ENCODE measurements at regions not wholly inside any gene's neighbourhood (a gene's known extent, or its start where the extent isn't known, plus 50 kb on each side); places are given as distances from the start of the nearest gene placed in this dataset.
"Not testable (repeated sequence)": the region's sequence is repeated elsewhere in the genome, so short reads cannot be mapped to it uniquely, and the experiment has no call there.

DNA sequence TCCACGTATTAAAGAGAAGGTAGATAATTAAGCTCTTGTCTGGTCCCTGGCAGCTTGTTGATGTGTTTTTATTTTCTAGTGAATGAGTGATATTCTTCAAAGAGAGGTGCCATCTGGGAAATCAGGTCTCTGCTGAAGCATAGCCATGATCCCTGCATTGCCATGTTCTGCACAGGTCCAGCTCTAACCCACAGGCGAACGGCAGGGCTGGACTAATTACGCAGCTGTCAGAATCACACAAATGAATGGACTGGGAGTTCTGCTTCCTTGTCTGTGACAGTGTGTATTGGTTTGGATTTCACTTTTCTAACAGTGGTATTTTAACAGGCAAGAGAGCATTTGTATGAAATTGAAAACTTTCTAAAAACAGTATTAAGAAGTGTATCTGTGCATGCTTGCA is 235.6 kb downstream of the FAT3 start:
- H3K27ac ChIP-seq = no peak overlapping the region
- no peak for TF ChIP-seq ZFX (IDR thresholded peaks at IDR 0.05; ENCODE audit: borderline replicate concordance)
- TF ChIP-seq, protein P1, sequence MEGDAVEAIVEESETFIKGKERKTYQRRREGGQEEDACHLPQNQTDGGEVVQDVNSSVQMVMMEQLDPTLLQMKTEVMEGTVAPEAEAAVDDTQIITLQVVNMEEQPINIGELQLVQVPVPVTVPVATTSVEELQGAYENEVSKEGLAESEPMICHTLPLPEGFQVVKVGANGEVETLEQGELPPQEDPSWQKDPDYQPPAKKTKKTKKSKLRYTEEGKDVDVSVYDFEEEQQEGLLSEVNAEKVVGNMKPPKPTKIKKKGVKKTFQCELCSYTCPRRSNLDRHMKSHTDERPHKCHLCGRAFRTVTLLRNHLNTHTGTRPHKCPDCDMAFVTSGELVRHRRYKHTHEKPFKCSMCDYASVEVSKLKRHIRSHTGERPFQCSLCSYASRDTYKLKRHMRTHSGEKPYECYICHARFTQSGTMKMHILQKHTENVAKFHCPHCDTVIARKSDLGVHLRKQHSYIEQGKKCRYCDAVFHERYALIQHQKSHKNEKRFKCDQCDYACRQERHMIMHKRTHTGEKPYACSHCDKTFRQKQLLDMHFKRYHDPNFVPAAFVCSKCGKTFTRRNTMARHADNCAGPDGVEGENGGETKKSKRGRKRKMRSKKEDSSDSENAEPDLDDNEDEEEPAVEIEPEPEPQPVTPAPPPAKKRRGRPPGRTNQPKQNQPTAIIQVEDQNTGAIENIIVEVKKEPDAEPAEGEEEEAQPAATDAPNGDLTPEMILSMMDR (IDR thresholded peaks at IDR 0.05) = no peak

DNA sequence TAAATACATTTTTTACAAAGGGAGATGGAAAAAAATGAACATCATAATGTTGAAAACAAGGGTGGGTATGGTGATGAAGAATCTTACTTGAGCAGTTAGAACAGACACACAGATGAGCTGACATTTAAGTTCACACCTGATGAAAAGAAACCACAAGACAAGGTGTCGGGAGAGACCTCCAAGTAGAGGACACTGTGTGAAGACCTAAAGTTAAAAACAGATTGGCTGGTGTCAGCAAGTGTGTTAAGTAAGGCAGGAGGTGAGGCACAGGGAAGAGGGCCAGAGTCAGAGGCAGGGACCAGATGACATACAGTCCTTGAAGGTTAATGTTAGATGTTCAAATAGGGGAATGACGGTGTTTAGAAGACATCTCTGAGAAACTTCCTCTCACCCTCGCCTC is 236.8 kb downstream of the FAT3 start:
- H3K27ac ChIP-seq = no peak overlapping the region
- TF ChIP-seq, protein P1 (IDR thresholded peaks at IDR 0.05) = no peak
- no peak for TF ChIP-seq ZFX (IDR thresholded peaks at IDR 0.05; ENCODE audit: borderline replicate concordance)

GRCh38 chr11:92462821-92463220 is 238.2 kb downstream of the FAT3 start:
- no peak for TF ChIP-seq ZFX (IDR thresholded peaks at IDR 0.05; ENCODE audit: borderline replicate concordance)
- TF ChIP-seq, protein P1 (IDR thresholded peaks at IDR 0.05) = no peak
- no peak overlapping the region for H3K27ac ChIP-seq

GRCh38 chr11:92464822-92465221 is 240.2 kb downstream of the FAT3 start:
- no peak overlapping the region for H3K27ac ChIP-seq
- TF ChIP-seq, protein P1 (IDR thresholded peaks at IDR 0.05) = no peak
- TF ChIP-seq ZFX (IDR thresholded peaks at IDR 0.05; ENCODE audit: borderline replicate concordance) = no peak

DNA sequence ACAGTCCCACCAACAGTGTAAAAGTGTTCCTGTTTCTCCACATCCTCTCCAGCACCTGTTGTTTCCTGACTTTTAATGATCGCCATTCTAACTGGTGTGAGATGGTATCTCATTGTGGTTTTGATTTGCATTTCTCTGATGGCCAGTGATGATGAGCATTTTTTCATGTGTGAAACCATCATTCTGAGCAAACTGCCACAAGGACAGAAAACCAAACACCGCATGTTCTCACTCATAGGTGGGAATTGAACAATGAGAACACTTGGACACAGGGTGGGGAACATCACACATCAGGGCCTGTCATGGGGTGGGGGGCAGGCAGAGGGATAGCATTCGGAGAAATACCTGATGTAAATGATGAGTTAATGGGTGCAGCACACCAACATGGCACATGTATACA is 240.8 kb downstream of the FAT3 start:
- not testable (repeated sequence) for H3K27ac ChIP-seq

DNA sequence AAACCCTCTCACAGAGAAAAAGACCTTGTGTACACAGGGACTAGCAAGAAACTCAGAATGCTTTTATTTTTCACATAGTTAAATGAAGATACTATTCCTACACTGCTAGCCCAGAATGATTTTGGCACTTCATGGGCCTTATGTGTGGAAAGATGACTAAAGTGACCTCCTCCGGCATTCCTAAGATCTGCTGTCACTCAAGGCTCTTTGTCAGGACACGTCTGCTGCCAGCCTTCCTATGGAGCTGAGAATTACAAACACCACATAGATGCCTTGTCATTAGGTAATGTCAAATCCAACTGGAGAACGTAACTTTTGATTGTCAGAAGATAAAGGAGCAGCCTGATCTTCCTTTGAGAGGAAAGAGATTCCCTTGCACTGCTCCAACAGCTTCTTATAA is 249.1 kb downstream of the FAT3 start:
- TF ChIP-seq ZFX (IDR thresholded peaks at IDR 0.05; ENCODE audit: borderline replicate concordance) = no peak
- TF ChIP-seq, protein P1 (IDR thresholded peaks at IDR 0.05) = no peak
- no peak overlapping the region for H3K27ac ChIP-seq

DNA sequence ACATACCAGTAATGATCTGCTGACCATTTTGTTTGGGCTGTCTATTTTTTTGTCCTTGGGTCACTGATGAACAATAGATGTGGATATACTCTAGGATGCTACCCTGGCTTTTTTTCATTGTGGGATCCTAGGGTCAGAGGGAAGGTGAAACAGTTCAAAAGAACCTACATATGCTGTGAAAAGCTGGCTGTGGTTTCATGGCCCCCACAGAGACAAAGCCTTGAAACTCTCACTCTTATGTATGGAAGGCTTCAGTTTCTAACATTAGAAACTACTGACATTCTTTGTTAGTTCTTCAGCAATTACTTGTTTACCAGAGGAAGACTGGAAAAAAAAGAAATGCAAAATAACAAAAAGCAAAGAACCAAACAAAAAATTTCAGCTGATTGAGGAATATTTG is 250.7 kb downstream of the FAT3 start:
- TF ChIP-seq, protein P1 (IDR thresholded peaks at IDR 0.05) = no peak
- TF ChIP-seq ZFX (IDR thresholded peaks at IDR 0.05; ENCODE audit: borderline replicate concordance) = no peak
- H3K27ac ChIP-seq = no peak overlapping the region

DNA sequence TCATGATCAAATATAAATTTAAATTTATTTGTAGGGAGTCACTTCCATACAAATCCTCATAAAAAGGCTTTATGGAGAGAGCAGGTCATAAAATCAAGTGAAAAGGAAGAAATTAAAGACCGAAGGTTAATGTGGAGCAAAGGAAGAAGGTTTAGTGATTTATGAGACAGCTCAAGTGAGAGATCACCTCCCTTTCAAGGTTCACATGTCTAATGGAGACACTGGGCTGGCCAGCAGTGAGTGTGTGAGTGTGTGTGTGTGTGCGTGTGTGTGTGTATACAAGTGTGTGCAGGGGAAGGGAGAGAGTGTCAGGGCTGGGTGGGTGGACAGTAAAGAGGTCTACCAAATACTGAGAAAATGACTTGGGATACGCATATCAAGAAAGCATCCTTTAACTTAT is 251.2 kb downstream of the FAT3 start:
- no peak overlapping the region for H3K27ac ChIP-seq
- TF ChIP-seq, protein P1 (IDR thresholded peaks at IDR 0.05) = no peak
- TF ChIP-seq ZFX (IDR thresholded peaks at IDR 0.05; ENCODE audit: borderline replicate concordance) = no peak
